Prostate gland (tissue), 2 donors: ENCODE measurements at regions not wholly inside any gene's neighbourhood (a gene's known extent, or its start where the extent isn't known, plus 50 kb on each side); places are given as distances from the start of the nearest gene placed in this dataset.

Source experiments
- CTCF ChIP-seq, 4 experiments: fragments of 200-600 bp in 2 of 4; fragments of 450-650 bp in 2 of 4; sonication (generic) in 2 of 4; IDR thresholded peaks; 1 replicate in 3 of 4; 2 replicates in 1 of 4; pipeline ENCODE4 v1.5.1; 2016 to 2019; ENCODE audit warnings: antibody characterized with exemption in 4 of 4, mild to moderate bottlenecking in 2 of 4, moderate library complexity in 2 of 4
- POLR2A ChIP-seq: fragments of 450-650 bp; IDR thresholded peaks from one replicate; pipeline ENCODE4 v1.6.1; 2016; ENCODE audit warnings: antibody characterized with exemption, mild to moderate bottlenecking
- POLR2AphosphoS5 ChIP-seq: sonication (generic); formaldehyde crosslinking; IDR thresholded peaks from one replicate; pipeline ENCODE4 v1.6.1; 2017; ENCODE audit warnings: antibody characterized with exemption

GRCh38 chr17:72561266-72561665, 440.4 kb downstream of the SOX9 start:
- TF ChIP-seq POLR2A: no peak
- no peak for TF ChIP-seq POLR2AphosphoS5
- peak in 1 of 4 experiments; percentile 2 for TF ChIP-seq CTCF (IDR thresholded peaks at IDR 0.05)
